Esophagus squamous epithelium (tissue), 5 donors: ENCODE measurements at regions not wholly inside any gene's neighbourhood (a gene's known extent, or its start where the extent isn't known, plus 50 kb on each side); places are given as distances from the start of the nearest gene placed in this dataset.

Experiments
- DNase-seq: peaks from one replicate; lab custom pipeline; 2025; lab: John Stamatoyannopoulos, UW
- H3K27ac ChIP-seq, 4 donors: fragments of 200-600 bp; sonication (generic); one replicate each; pipeline ENCODE4 v1.5.1; 2016 to 2019; ENCODE audit warnings: mild to moderate bottlenecking in 1 of 4
- H3K27me3 ChIP-seq, 4 donors: fragments of 200-600 bp; sonication (generic); 1 replicate in 3 of 4; 2 replicates in 1 of 4; pipeline versions ENCODE4 v1.5.1 to v1.6.0; 2017 to 2021; ENCODE audit warnings: antibody characterized with exemption in 1 of 4
- H3K36me3 ChIP-seq, 3 donors: fragments of 200-600 bp; sonication (generic); one replicate each; pipeline ENCODE4 v1.5.1; 2016 to 2019
- H3K4me1 ChIP-seq, 3 donors: fragments of 200-600 bp; sonication (generic); one replicate each; pipeline ENCODE4 v1.5.1; 2017 to 2019
- H3K4me3 ChIP-seq, 4 donors: fragments of 200-600 bp; sonication (generic); 1 replicate in 3 of 4; 2 replicates in 1 of 4; pipeline ENCODE4 v1.5.1; 2016 to 2019; ENCODE audit warnings: mild to moderate bottlenecking in 2 of 4, moderate library complexity in 1 of 4
- H3K9me3 ChIP-seq, 3 donors: fragments of 200-600 bp; sonication (generic); one replicate each; pipeline ENCODE4 v1.5.1; 2016 to 2019
- CTCF ChIP-seq, 6 experiments: fragments of 450-650 bp in 4 of 6; fragments of 200-600 bp in 2 of 6; sonication (generic) in 2 of 6; IDR thresholded peaks; one replicate each; pipeline ENCODE4 v1.5.1; 2016 to 2019; ENCODE audit warnings: antibody characterized with exemption in 6 of 6, mild to moderate bottlenecking in 4 of 6, moderate library complexity in 4 of 6
- POLR2A ChIP-seq, 4 donors: fragments of 450-650 bp; IDR thresholded peaks; one replicate each; pipeline ENCODE4 v1.6.1; 2017; ENCODE audit warnings: antibody characterized with exemption in 4 of 4, mild to moderate bottlenecking in 4 of 4, moderate library complexity in 3 of 4
- WGBS, 2 donors: methylation state at CpG; one replicate each; pipeline ENCODE4 v1.1.5; 2018; 5-methylcytosine and 5-hydroxymethylcytosine counted together
- intact Hi-C: fragments of 100-400 bp; cut with DNase I; formaldehyde crosslinking; loops from one replicate; pipeline ENCODE4 v1.15.0; 2022
- donor health status: DM: yes; HTN: yes; CAD: no.

GRCh38 chr19:33916792-33917191 lies 120.1 kb downstream of the KCTD15 start:
- intact Hi-C loops, result no loop called here
- no peaks in the 10 kb centered on the region for H3K36me3 ChIP-seq
- peaks cover 0 to 10% (median 0%) of the 10 kb centered on the region in 3 donors for H3K4me1 ChIP-seq
- TF ChIP-seq CTCF (IDR thresholded peaks at IDR 0.05) (no peak), POLR2A (IDR thresholded peaks at IDR 0.05) (no peak)
- no peaks in the 10 kb centered on the region for H3K9me3 ChIP-seq
- H3K4me3 ChIP-seq, result no peak overlapping the region
- 92 to 100% methylated on average over 1 of the region's 1 CpG for WGBS, 2 donors
- no peak for DNase-seq
- H3K27ac ChIP-seq, result no peak overlapping the region
- peaks cover 0 to 7% (median 0%) of the 10 kb centered on the region in 4 donors for H3K27me3 ChIP-seq

- Histone ChIP-seq H3K4me1 (peaks cover 0 to 10% (median 0%) of the 10 kb centered on the region in 3 donors), H3K9me3 (no peaks in the 10 kb centered on the region), H3K36me3 (no peaks in the 10 kb centered on the region), H3K27me3 (peaks cover 0 to 5% (median 0%) of the 10 kb centered on the region in 4 donors), H3K4me3 (no peak overlapping the region), H3K27ac (no peak overlapping the region)
- intact Hi-C loops, result no loop called here
- TF ChIP-seq CTCF (IDR thresholded peaks at IDR 0.05), result no peak
- TF ChIP-seq POLR2A (IDR thresholded peaks at IDR 0.05), result no peak
- DNase-seq, result no peak
- 86 to 97% methylated on average over 1 of the region's 1 CpG for WGBS, 2 donors
Measured at GRCh38 chr19:33919291-33919690, 122.6 kb downstream of the KCTD15 start.

- H3K9me3 ChIP-seq, result no peaks in the 10 kb centered on the region
- H3K27ac ChIP-seq, result no peak overlapping the region
- H3K36me3 ChIP-seq, result no peaks in the 10 kb centered on the region
- H3K27me3 ChIP-seq, result peaks cover 0 to 5% (median 0%) of the 10 kb centered on the region in 4 donors
- TF ChIP-seq POLR2A (IDR thresholded peaks at IDR 0.05) (no peak), CTCF (IDR thresholded peaks at IDR 0.05) (no peak)
- 74 to 83% methylated on average over 3 of the region's 3 CpGs for WGBS, 2 donors
- no peak for DNase-seq
- no peak overlapping the region for H3K4me3 ChIP-seq
- intact Hi-C loops, result no loop called here
- H3K4me1 ChIP-seq, result no peaks in the 10 kb centered on the region
Measured at GRCh38 chr19:33921165-33921564, 124.5 kb downstream of the KCTD15 start.

- WGBS, 2 donors, result 49 to 52% methylated on average over 3 of the region's 3 CpGs
- Histone ChIP-seq H3K9me3 (no peaks in the 10 kb centered on the region), H3K4me1 (no peaks in the 10 kb centered on the region), H3K4me3 (no peak overlapping the region), H3K27me3 (peaks cover 0 to 14% (median 0%) of the 10 kb centered on the region in 4 donors), H3K27ac (no peak overlapping the region), H3K36me3 (no peaks in the 10 kb centered on the region)
- DNase-seq, result no peak
- intact Hi-C loops, result no loop called here
- TF ChIP-seq CTCF (IDR thresholded peaks at IDR 0.05), result no peak
Measured at GRCh38 chr19:33926306-33926705, 129.6 kb downstream of the KCTD15 start.

GRCh38 chr19:33927789-33928457 lies 131.3 kb downstream of the KCTD15 start:
- Histone ChIP-seq H3K4me1 (no peaks in the 10 kb centered on the region), H3K36me3 (no peaks in the 10 kb centered on the region), H3K4me3 (no peak overlapping the region), H3K9me3 (no peaks in the 10 kb centered on the region), H3K27ac (no peak overlapping the region), H3K27me3 (peaks cover 0 to 14% (median 0%) of the 10 kb centered on the region in 4 donors)
- 55 to 58% methylated on average over 3 to 5 of the region's 5 CpGs for WGBS, 2 donors
- TF ChIP-seq CTCF (IDR thresholded peaks at IDR 0.05), result no peak
- no peak for TF ChIP-seq POLR2A (IDR thresholded peaks at IDR 0.05)
- no peak for DNase-seq
- intact Hi-C loops, result no loop called here
